Activated T-helper 2 cell treated with anti-CD3 and anti-CD28 coated beads, Interferon-gamma antibody, Interleukin-2, Interleukin-4, amounts not matched to agents 10 μg/mL and 5 μg/mL and 100 μg/mL, durations not matched to agents 14 hours and 24 hours and 36 hours (primary cell): ENCODE measurements at regions not wholly inside any gene's neighbourhood (a gene's known extent, or its start where the extent isn't known, plus 50 kb on each side); places are given as distances from the start of the nearest gene placed in this dataset.
"Not testable (repeated sequence)": the region's sequence is repeated elsewhere in the genome, so short reads cannot be mapped to it uniquely, and the experiment has no call there.

Experiments
- DNase-seq: peaks from one replicate; pipeline ENCODE4 v3.0.0; 2021; ENCODE audit warnings: low spot score
- H3K27ac Mint-ChIP-seq: one replicate; pipeline ENCODE4 v1.8.0; 2021; ENCODE audit warnings: mixed read lengths
- H3K27me3 Mint-ChIP-seq: one replicate; pipeline ENCODE4 v1.8.0; 2021; ENCODE audit warnings: low read depth, mixed read lengths
- H3K36me3 Mint-ChIP-seq: one replicate; pipeline ENCODE4 v1.8.0; 2021; ENCODE audit warnings: low read depth, mixed read lengths
- H3K4me1 Mint-ChIP-seq: one replicate; pipeline ENCODE4 v1.8.0; 2021; ENCODE audit warnings: low read depth, mixed read lengths
- H3K4me3 Mint-ChIP-seq: one replicate; pipeline ENCODE4 v1.8.0; 2021; ENCODE audit warnings: low read depth, mild to moderate bottlenecking, moderate library complexity, mixed read lengths
- H3K9me3 Mint-ChIP-seq: one replicate; pipeline ENCODE4 v1.8.0; 2021; ENCODE audit warnings: mixed read lengths
- intact Hi-C: fragments of 100-400 bp; cut with micrococcal nuclease; formaldehyde crosslinking; loops from one replicate; pipeline ENCODE4 v1.15.1; 2023

DNA sequence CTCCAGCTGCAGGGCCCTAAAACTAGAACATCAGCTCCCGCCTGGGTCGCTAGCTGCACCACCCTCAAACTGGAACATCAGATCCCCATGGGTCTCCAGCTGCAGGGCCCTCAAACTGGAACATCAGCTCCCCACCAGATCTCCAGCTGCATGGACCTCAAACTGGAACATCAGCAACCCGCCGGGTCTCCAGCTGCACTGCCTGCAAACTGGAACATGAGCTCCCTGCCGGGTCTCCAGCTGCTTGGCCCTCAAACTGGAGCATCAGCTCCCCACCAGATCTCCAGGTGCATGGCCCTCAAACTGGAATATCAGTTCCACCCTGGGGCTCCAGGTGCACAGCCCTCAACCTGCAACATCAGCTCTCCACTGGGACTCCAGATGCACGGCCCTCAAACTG lies 82.7 kb downstream of the TFRC start:
- intact Hi-C loops, H3K27ac Mint-ChIP-seq, H3K4me1 Mint-ChIP-seq: not testable (repeated sequence)

DNA sequence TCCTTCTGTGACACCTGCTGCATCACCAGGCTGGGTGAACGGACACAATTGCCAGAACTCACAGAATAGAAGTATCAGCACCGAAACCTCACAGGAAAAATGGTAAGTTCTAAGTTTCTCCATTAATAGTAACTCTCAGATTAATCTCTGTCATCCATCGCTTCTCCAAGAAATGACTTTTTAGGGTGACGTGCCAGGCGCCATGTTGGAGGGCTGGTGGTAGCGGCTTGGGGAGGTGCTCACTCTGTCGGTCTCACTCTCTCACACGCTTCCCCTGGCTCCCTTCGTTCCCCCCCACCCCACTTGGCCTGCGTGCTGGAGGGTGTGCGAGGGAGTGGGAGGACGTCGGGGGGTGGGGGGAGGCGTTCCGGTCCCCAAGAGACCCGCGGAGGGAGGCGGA lies 85.6 kb downstream of the TFRC start:
- H3K9me3 Mint-ChIP-seq, H3K27ac Mint-ChIP-seq, intact Hi-C loops, H3K4me1 Mint-ChIP-seq, H3K27me3 Mint-ChIP-seq, DNase-seq, H3K36me3 Mint-ChIP-seq, H3K4me3 Mint-ChIP-seq: not testable (repeated sequence)

More for the DNA sequence above, 82.7 kb downstream of the TFRC start:
- not testable (repeated sequence) for H3K4me3 Mint-ChIP-seq, DNase-seq, H3K36me3 Mint-ChIP-seq, H3K9me3 Mint-ChIP-seq
- H3K27me3 Mint-ChIP-seq = peaks cover 12% of the 10 kb centered on the region

DNA sequence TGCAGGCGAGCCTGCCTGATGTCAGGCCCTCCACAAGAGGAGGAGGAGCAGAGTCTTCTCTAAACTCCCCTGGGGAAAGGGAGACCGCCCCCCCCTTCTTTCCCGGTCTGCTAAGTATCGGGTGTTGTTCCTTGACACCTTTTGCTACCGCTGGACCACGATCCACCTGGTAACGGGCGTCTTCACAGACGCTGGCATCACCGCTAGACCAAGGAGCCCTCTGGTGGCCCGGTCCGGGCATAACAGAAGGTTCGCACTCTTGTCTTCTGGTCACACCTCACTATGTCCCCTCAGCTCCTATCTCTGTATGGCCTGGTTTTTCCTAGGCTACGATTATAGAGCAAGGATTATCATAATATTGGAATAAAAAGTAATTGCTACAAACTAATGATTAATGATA lies 86.0 kb upstream of the TNK2 start:
- H3K36me3 Mint-ChIP-seq, intact Hi-C loops, H3K9me3 Mint-ChIP-seq, H3K27ac Mint-ChIP-seq, H3K4me3 Mint-ChIP-seq, H3K4me1 Mint-ChIP-seq, H3K27me3 Mint-ChIP-seq: not testable (repeated sequence)
- DNase-seq = peak; percentile 46

- H3K27me3 Mint-ChIP-seq, DNase-seq, intact Hi-C loops: not testable (repeated sequence)
Measured at GRCh38 chr3:195993671-195994070, 85.3 kb upstream of the TNK2 start.

GRCh38 chr3:195992956-195993595 lies 84.7 kb upstream of the TNK2 start:
- H3K27ac Mint-ChIP-seq, H3K4me3 Mint-ChIP-seq, intact Hi-C loops, H3K36me3 Mint-ChIP-seq, H3K27me3 Mint-ChIP-seq, H3K4me1 Mint-ChIP-seq, DNase-seq, H3K9me3 Mint-ChIP-seq: not testable (repeated sequence)

More at GRCh38 chr3:195993671-195994070, 85.3 kb upstream of the TNK2 start:
- not testable (repeated sequence) for H3K9me3 Mint-ChIP-seq, H3K4me1 Mint-ChIP-seq, H3K4me3 Mint-ChIP-seq, H3K36me3 Mint-ChIP-seq, H3K27ac Mint-ChIP-seq

DNA sequence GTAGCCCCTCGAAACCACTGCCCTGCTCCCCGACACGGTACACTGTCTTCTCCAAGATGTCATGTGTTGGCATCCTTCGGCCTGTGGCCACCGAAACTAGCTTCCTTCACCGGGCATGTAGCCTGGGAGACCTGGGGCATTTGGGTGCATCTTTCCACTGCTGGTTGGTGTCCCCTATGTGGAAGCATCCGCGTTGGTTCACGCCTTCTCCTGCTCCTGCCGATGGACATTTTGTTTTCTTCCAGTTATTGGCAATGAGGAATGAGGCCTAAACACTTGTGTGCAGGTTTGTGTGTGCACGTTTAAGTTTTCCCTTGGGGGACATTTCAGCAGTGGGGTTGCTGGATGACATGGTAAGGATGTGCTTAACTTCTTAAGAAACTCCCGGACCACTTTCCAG lies 83.6 kb upstream of the TNK2 start:
- intact Hi-C loops = not testable (repeated sequence)

GRCh38 chr3:195991243-195991642 lies 82.9 kb upstream of the TNK2 start:
- H3K4me1 Mint-ChIP-seq, DNase-seq, H3K27me3 Mint-ChIP-seq, H3K9me3 Mint-ChIP-seq, intact Hi-C loops, H3K36me3 Mint-ChIP-seq: not testable (repeated sequence)
- Mint-ChIP-seq H3K4me3 (peak overlapping the region; percentile 78), H3K27ac (peak overlapping the region; percentile 77)

More for the DNA sequence above, 83.6 kb upstream of the TNK2 start:
- not testable (repeated sequence) for H3K9me3 Mint-ChIP-seq, H3K4me1 Mint-ChIP-seq, H3K36me3 Mint-ChIP-seq, H3K27ac Mint-ChIP-seq, H3K27me3 Mint-ChIP-seq, DNase-seq
- H3K4me3 Mint-ChIP-seq = peak overlapping the region; percentile 51

DNA sequence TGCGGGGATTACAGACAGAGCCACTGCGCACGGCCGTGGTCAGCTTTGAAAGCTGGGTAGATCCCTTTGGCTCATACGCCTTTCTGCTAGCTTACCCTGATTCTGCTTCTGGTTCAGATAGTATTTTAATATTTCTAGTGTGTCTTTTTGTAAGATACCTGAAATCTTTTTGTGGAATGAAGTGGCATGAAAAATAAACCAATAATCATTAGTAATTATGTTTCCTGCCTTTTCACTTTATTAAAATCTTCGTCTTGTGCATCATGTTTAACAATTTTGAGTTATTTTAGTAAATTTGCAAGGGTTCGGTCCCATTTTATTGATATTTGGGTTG lies 82.5 kb upstream of the TNK2 start:
- H3K27me3 Mint-ChIP-seq, DNase-seq, H3K9me3 Mint-ChIP-seq, intact Hi-C loops, H3K36me3 Mint-ChIP-seq, H3K4me1 Mint-ChIP-seq: not testable (repeated sequence)
- peak overlapping the region; percentile 77 for H3K27ac Mint-ChIP-seq
- H3K4me3 Mint-ChIP-seq = peak overlapping the region; percentile 78

GRCh38 chr3:195989921-195990840 lies 81.8 kb upstream of the TNK2 start:
- intact Hi-C loops, H3K4me1 Mint-ChIP-seq, H3K36me3 Mint-ChIP-seq, H3K9me3 Mint-ChIP-seq, H3K27me3 Mint-ChIP-seq: not testable (repeated sequence)
- DNase-seq = peak; percentile 95
- Mint-ChIP-seq H3K27ac (peak overlapping the region; percentile 77), H3K4me3 (peak overlapping the region; percentile 78)

- H3K27me3 Mint-ChIP-seq, H3K9me3 Mint-ChIP-seq, intact Hi-C loops, H3K4me1 Mint-ChIP-seq, H3K27ac Mint-ChIP-seq, DNase-seq, H3K36me3 Mint-ChIP-seq: not testable (repeated sequence)
- peak overlapping the region; percentile 61 for H3K4me3 Mint-ChIP-seq
Measured at GRCh38 chr3:195989197-195989920, 81.0 kb upstream of the TNK2 start.

DNA sequence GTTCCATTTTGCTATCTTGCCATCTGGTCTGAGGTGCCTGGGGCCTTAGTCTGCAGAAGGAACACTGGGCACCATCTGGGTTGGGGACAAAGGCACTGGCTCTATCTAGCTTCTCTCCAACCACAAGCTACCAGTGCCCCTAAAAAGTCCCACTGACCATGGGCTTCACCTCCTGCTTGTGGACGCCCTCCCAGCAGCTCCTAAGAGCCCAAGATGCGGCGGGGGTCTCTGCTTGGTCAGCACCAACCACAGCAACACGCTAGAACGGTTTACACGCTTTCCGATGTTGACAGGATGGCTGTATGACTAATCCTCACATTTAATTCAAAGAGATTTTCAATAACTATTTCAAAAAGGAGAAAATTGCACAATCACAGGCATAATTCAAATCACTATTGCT lies 80.4 kb upstream of the TNK2 start:
- H3K27ac Mint-ChIP-seq, H3K4me1 Mint-ChIP-seq, H3K27me3 Mint-ChIP-seq, DNase-seq, intact Hi-C loops, H3K36me3 Mint-ChIP-seq, H3K9me3 Mint-ChIP-seq: not testable (repeated sequence)
- peak overlapping the region; percentile 61 for H3K4me3 Mint-ChIP-seq

GRCh38 chr3:195987001-195987400 lies 78.7 kb upstream of the TNK2 start:
- H3K27ac Mint-ChIP-seq, H3K9me3 Mint-ChIP-seq, intact Hi-C loops, H3K4me1 Mint-ChIP-seq, DNase-seq, H3K4me3 Mint-ChIP-seq, H3K27me3 Mint-ChIP-seq: not testable (repeated sequence)
- H3K36me3 Mint-ChIP-seq = peaks cover 15% of the 10 kb centered on the region

DNA sequence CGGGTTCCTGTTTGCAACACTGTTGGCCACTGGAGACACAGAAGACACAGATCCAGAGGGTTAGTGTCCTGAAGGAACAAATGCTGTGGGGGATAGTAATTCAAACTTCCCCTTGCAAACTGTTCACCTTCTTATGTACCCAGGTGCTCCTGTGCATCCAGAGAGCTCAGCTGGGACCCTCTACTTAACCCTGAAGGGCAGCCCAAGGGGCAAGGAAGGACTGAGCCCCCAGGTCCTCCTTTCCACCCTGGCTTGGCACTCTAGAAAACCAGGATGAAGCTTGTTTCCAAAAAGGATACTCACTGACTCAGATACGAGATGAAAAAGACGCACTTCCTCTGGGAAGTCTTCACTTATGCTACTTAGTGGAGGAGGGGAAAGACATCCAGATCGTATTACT lies 78.2 kb upstream of the TNK2 start:
- intact Hi-C loops, H3K4me1 Mint-ChIP-seq, DNase-seq: not testable (repeated sequence)

More for the DNA sequence above, 78.2 kb upstream of the TNK2 start:
- not testable (repeated sequence) for H3K27me3 Mint-ChIP-seq, H3K4me3 Mint-ChIP-seq, H3K9me3 Mint-ChIP-seq, H3K27ac Mint-ChIP-seq
- peaks cover 19% of the 10 kb centered on the region for H3K36me3 Mint-ChIP-seq
